Motor neuron (in vitro differentiated cells): ENCODE measurements at regions not wholly inside any gene's neighbourhood (a gene's known extent, or its start where the extent isn't known, plus 50 kb on each side); places are given as distances from the start of the nearest gene placed in this dataset.
"Not testable (repeated sequence)": the region's sequence is repeated elsewhere in the genome, so short reads cannot be mapped to it uniquely, and the experiment has no call there.

ENCODE experiments used
- ATAC-seq, 8 experiments: fragments of 200-7000 bp; cut with Tn5 transposase; replicated peaks in 6 of 8; 2 replicates each; pipeline ENCODE4 v1.8.0; 2021; ENCODE audit warnings: mild to moderate bottlenecking in 8 of 8, moderate library complexity in 8 of 8
- H3K27ac ChIP-seq, 2 donors: fragments of 250-450 bp; sonication (Bioruptor Pico); 2 replicates each; pipeline ENCODE4 v1.9.0; 2021; ENCODE audit warnings: antibody characterized with exemption in 2 of 2, mild to moderate bottlenecking in 2 of 2, moderate library complexity in 1 of 2
- H3K4me1 ChIP-seq, 2 donors: fragments of 250-450 bp; sonication (Bioruptor Pico); replicated peaks in 1 of 2; 2 replicates each; pipeline ENCODE4 v1.6.1; 2021; ENCODE audit warnings: antibody characterized with exemption in 2 of 2, mild to moderate bottlenecking in 2 of 2, moderate library complexity in 1 of 2
- H3K4me3 ChIP-seq, 5 donors: fragments of 250-450 bp; sonication (Bioruptor Pico); 2 replicates each; pipeline ENCODE4 v1.9.0; 2021; ENCODE audit warnings: antibody characterized with exemption in 5 of 5, mild to moderate bottlenecking in 5 of 5, moderate library complexity in 4 of 5
- WGBS, 10 experiments: fragments of 450-650 bp; shearing (Covaris generic); methylation state at CpG; one replicate each; pipeline ENCODE4 v1.0.0; 2022; 5-methylcytosine and 5-hydroxymethylcytosine counted together
- in situ Hi-C, 9 experiments: fragments of 400-800 bp; cut with MboI; loops; one replicate each; pipeline ENCODE4 v1.15.0; 2021; ENCODE audit warnings: low sequenced_read_pairs in 9 of 9, low pct_unique_long_range_greater_than_20kb in 2 of 9; ENCODE audit not compliant: unreplicated experiment in 9 of 9

GRCh38 chr14:97053941-97054340, 256.8 kb downstream of the VRK1 start:
- no peak overlapping the region for H3K4me3 ChIP-seq
- ATAC-seq, result no peak
- H3K4me1 ChIP-seq, result peaks cover 33 to 42% of the 10 kb centered on the region in 2 donors
- WGBS, 10 experiments, result 35 to 100% (median 95%) methylated on average over 2 to 9 of the region's 9 CpGs; no CpG with 5 or more reads in 2 of the 10 experiments
- in situ Hi-C loops, result no loop called here
- H3K27ac ChIP-seq, result no peak overlapping the region

GRCh38 chr14:97055355-97055754, 258.2 kb downstream of the VRK1 start:
- Histone ChIP-seq H3K4me3 (peak overlapping the region in 2 of 5 donors; percentile 9 to 11), H3K27ac (no peak overlapping the region), H3K4me1 (peaks cover 33 to 42% of the 10 kb centered on the region in 2 donors)
- in situ Hi-C loops, result no loop called here
- peak in 3 of 8 experiments; percentile 47 to 69 (median 48) for ATAC-seq
- WGBS, 10 experiments, result 8 to 50% (median 35%) methylated on average over 1 to 8 of the region's 9 CpGs; no CpG with 5 or more reads in 2 of the 10 experiments

- in situ Hi-C loops, result no loop called here
- Histone ChIP-seq H3K4me3 (no peak overlapping the region), H3K27ac (no peak overlapping the region), H3K4me1 (peaks cover 33 to 42% of the 10 kb centered on the region in 2 donors)
- WGBS, 10 experiments, result 0 to 93% (median 53%) methylated on average over 1 to 5 of the region's 6 CpGs; no CpG with 5 or more reads in 3 of the 10 experiments
- ATAC-seq, result peak in 5 of 8 experiments; percentile 14 to 53 (median 32)
These were observed 258.9 kb downstream of the VRK1 start for GRCh38 chr14:97056086-97056485.

GRCh38 chr14:97057238-97058073, 260.3 kb downstream of the VRK1 start:
- in situ Hi-C loops, result no loop called here
- H3K4me3 ChIP-seq, result no peak overlapping the region
- ATAC-seq, result peak in 3 of 8 experiments; percentile 10 to 36 (median 11)
- WGBS, 10 experiments, result 28 to 92% (median 59%) methylated on average over 2 to 15 of the region's 16 CpGs
- peak overlapping the region; percentile 43 to 71 for H3K27ac ChIP-seq
- peaks cover 33 to 42% of the 10 kb centered on the region in 2 donors for H3K4me1 ChIP-seq

GRCh38 chr14:97058074-97058467, 260.9 kb downstream of the VRK1 start:
- peak in 5 of 8 experiments; percentile 65 to 82 (median 72) for ATAC-seq
- H3K27ac ChIP-seq, result peak overlapping the region; percentile 15 to 71
- in situ Hi-C loops, result no loop called here
- peaks cover 33 to 42% of the 10 kb centered on the region in 2 donors for H3K4me1 ChIP-seq
- H3K4me3 ChIP-seq, result no peak overlapping the region
- WGBS, 10 experiments, result 0 to 100% (median 20%) methylated on average over 1 to 3 of the region's 3 CpGs; no CpG with 5 or more reads in 3 of the 10 experiments

GRCh38 chr14:97058589-97058988, 261.4 kb downstream of the VRK1 start:
- no peak for ATAC-seq
- in situ Hi-C loops, result no loop called here
- 0 to 94% (median 64%) methylated on average over 2 of the region's 2 CpGs; no CpG with 5 or more reads in 1 of the 10 experiments for WGBS, 10 experiments
- no peak overlapping the region for H3K27ac ChIP-seq
- peaks cover 33 to 42% of the 10 kb centered on the region in 2 donors for H3K4me1 ChIP-seq
- no peak overlapping the region for H3K4me3 ChIP-seq

GRCh38 chr14:97061198-97061597, 264.0 kb downstream of the VRK1 start:
- in situ Hi-C loops, result no loop called here
- no peak for ATAC-seq
- Histone ChIP-seq H3K4me3 (no peak overlapping the region), H3K4me1 (peaks cover 18 to 31% of the 10 kb centered on the region in 2 donors), H3K27ac (no peak overlapping the region)
- 50 to 100% (median 89%) methylated on average over 1 to 14 of the region's 14 CpGs; no CpG with 5 or more reads in 2 of the 10 experiments for WGBS, 10 experiments

GRCh38 chr14:97061714-97062113, 264.5 kb downstream of the VRK1 start:
- no peak for ATAC-seq
- Histone ChIP-seq H3K4me1 (peaks cover 13 to 25% of the 10 kb centered on the region in 2 donors), H3K27ac (no peak overlapping the region), H3K4me3 (no peak overlapping the region)
- in situ Hi-C loops, result no loop called here
- 0 to 100% (median 80%) methylated on average over 1 of the region's 1 CpG; no CpG with 5 or more reads in 3 of the 10 experiments for WGBS, 10 experiments

- in situ Hi-C loops, result no loop called here
- Histone ChIP-seq H3K27ac (no peak overlapping the region), H3K4me1 (peaks cover 0 to 5% of the 10 kb centered on the region in 2 donors), H3K4me3 (no peak overlapping the region)
- ATAC-seq, result no peak
- WGBS, 10 experiments, result 20 to 96% (median 62%) methylated on average over 1 to 4 of the region's 7 CpGs; no CpG with 5 or more reads in 2 of the 10 experiments
These were observed 268.3 kb downstream of the VRK1 start for GRCh38 chr14:97065305-97066067.

GRCh38 chr14:97066068-97066899, 269.1 kb downstream of the VRK1 start:
- Histone ChIP-seq H3K4me3 (no peak overlapping the region), H3K27ac (no peak overlapping the region), H3K4me1 (peaks cover 3 to 12% of the 10 kb centered on the region in 2 donors)
- in situ Hi-C loops, result no loop called here
- WGBS, 10 experiments, result 0 to 100% (median 57%) methylated on average over 1 to 5 of the region's 6 CpGs; no CpG with 5 or more reads in 3 of the 10 experiments
- ATAC-seq, result no peak

- peaks cover 3 to 14% of the 10 kb centered on the region in 2 donors for H3K4me1 ChIP-seq
- H3K4me3 ChIP-seq, in situ Hi-C loops, H3K27ac ChIP-seq, ATAC-seq: not testable (repeated sequence)
- WGBS, 10 experiments, result 53 to 100% (median 89%) methylated on average over 1 of the region's 1 CpG; no CpG with 5 or more reads in 3 of the 10 experiments
These were observed 271.1 kb downstream of the VRK1 start for GRCh38 chr14:97068293-97068692.

GRCh38 chr14:97070259-97070658, 273.1 kb downstream of the VRK1 start:
- in situ Hi-C loops, result no loop called here
- no peak overlapping the region for H3K4me3 ChIP-seq
- no peak for ATAC-seq
- H3K4me1 ChIP-seq, result peaks cover 3 to 9% of the 10 kb centered on the region in 2 donors
- 50 to 100% (median 80%) methylated on average over 1 to 6 of the region's 6 CpGs for WGBS, 10 experiments
- H3K27ac ChIP-seq, result no peak overlapping the region
